Heart left ventricle (tissue), 13 donors: ENCODE measurements at regions not wholly inside any gene's neighbourhood (a gene's known extent, or its start where the extent isn't known, plus 50 kb on each side); places are given as distances from the start of the nearest gene placed in this dataset.
"Not testable (repeated sequence)": the region's sequence is repeated elsewhere in the genome, so short reads cannot be mapped to it uniquely, and the experiment has no call there.

Source experiments
- POLR2A ChIP-seq, 2 donors: fragments of 450-650 bp; IDR thresholded peaks; one replicate each; pipeline ENCODE4 v1.6.1; 2017; ENCODE audit warnings: antibody characterized with exemption in 2 of 2, mild to moderate bottlenecking in 2 of 2, moderate library complexity in 2 of 2
- TF ChIP-seq, protein P1 (sequence below), 12 donors: fragments of 200-600 bp; sonication (generic) in 4 of 12; IDR thresholded peaks; one replicate each; pipeline versions ENCODE4 v1.5.0 to v1.8.0; 2018 to 2022; ENCODE audit warnings: antibody characterized with exemption in 12 of 12, mild to moderate bottlenecking in 5 of 12
- donor health status: ischemic (EF 13 %, LVEDD 7.1; RV severe dilation, severe dysfunction).
- donor health status: DM: no; HTN: yes; CAD: no.
- donor health status: DM: no; HTN: no; CAD: no.
- donor health status: ischemic (EF 25% LVEDD 6.9; RV normal size, moderate dysfunction).
- donor health status: ischemic (EF 25% LVEDD 5.7; RV mildly dilated, moderate dysfunction).
- donor health status: ischemic (EF 35%, LVEDD 5.7; RV mildly dilated, moderate dysfunction).
- donor health status: nonischemic (EF 11% LVEDD 7.7; RV severe dilation, severe dysfunction).
- donor health status: DM: yes; HTN: yes; CAD: no.
- donor health status: PGD.
- donor health status: ischemic (EF 29% LVEDD 5.4; RV normal size, mild dysfunction).
- donor health status: nonischemic (EF 23%, LVEDD 6.1; RV moderate dilation, normal function).

DNA sequence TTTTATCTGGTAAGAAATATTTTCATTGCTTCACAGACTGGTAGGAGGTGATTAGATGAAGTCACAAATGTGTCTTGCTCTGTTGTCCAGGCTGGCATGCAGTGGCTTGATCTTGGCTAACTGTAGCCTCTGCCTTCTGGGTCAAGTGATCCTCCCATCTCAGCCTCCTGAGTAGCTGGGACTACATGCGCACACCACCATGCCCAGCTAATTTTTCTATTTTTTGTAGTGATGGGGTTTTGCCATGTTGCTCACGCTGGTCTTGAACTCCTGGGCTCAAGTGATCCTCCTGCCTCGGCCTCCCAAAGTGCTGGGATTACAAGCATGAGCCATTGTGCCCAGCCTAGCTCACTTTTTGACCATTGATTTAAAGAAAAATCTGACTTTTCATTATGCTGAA is 257.9 kb downstream of the GOLGA6L6 start:
- TF ChIP-seq, protein P1, sequence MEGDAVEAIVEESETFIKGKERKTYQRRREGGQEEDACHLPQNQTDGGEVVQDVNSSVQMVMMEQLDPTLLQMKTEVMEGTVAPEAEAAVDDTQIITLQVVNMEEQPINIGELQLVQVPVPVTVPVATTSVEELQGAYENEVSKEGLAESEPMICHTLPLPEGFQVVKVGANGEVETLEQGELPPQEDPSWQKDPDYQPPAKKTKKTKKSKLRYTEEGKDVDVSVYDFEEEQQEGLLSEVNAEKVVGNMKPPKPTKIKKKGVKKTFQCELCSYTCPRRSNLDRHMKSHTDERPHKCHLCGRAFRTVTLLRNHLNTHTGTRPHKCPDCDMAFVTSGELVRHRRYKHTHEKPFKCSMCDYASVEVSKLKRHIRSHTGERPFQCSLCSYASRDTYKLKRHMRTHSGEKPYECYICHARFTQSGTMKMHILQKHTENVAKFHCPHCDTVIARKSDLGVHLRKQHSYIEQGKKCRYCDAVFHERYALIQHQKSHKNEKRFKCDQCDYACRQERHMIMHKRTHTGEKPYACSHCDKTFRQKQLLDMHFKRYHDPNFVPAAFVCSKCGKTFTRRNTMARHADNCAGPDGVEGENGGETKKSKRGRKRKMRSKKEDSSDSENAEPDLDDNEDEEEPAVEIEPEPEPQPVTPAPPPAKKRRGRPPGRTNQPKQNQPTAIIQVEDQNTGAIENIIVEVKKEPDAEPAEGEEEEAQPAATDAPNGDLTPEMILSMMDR (IDR thresholded peaks at IDR 0.05) = not testable (repeated sequence)
- TF ChIP-seq POLR2A (IDR thresholded peaks at IDR 0.05) = not testable (repeated sequence)
